Lower leg skin (tissue), 4 donors: ENCODE measurements at regions not wholly inside any gene's neighbourhood (a gene's known extent, or its start where the extent isn't known, plus 50 kb on each side); places are given as distances from the start of the nearest gene placed in this dataset.

Experiments
- DNase-seq, 2 donors: peaks; one replicate each; pipeline ENCODE4 v3.0.0-alpha.2; 2019; ENCODE audit warnings: low spot score in 2 of 2
- H3K4me3 ChIP-seq: fragments of 200-600 bp; sonication (generic); 2 replicates; pipeline ENCODE4 v1.5.1; 2017; ENCODE audit warnings: mild to moderate bottlenecking, low read depth; ENCODE audit not compliant: poor library complexity, severe bottlenecking
- CTCF ChIP-seq, 3 donors: fragments of 450-650 bp; IDR thresholded peaks; one replicate each; pipeline ENCODE4 v1.5.1; 2016; ENCODE audit warnings: antibody characterized with exemption in 3 of 3, mild to moderate bottlenecking in 3 of 3, moderate library complexity in 2 of 3
- POLR2A ChIP-seq, 2 donors: fragments of 450-650 bp; IDR thresholded peaks; one replicate each; pipeline ENCODE4 v1.6.1; 2016 to 2017; ENCODE audit warnings: antibody characterized with exemption in 2 of 2, mild to moderate bottlenecking in 1 of 2, moderate library complexity in 1 of 2
- WGBS, 2 donors: methylation state at CpG; one replicate each; pipeline ENCODE4 v1.1.5; 2018; 5-methylcytosine and 5-hydroxymethylcytosine counted together
- intact Hi-C: fragments of 100-400 bp; cut with DNase I; formaldehyde crosslinking; loops from one replicate; pipeline ENCODE4 v1.15.0; 2023; ENCODE audit warnings: low total_unique reads

GRCh38 chr20:22339946-22340345 is 244.4 kb downstream of the FOXA2 start:
- intact Hi-C loops: loop anchor here (5.0 to 10.0 kb wide), 2 partner anchors 342 to 975 kb away; no protein-coding TSS in a partner anchor
- no peak overlapping the region for H3K4me3 ChIP-seq
- DNase-seq: no peak
- TF ChIP-seq POLR2A (IDR thresholded peaks at IDR 0.05): no peak
- no peak for TF ChIP-seq CTCF (IDR thresholded peaks at IDR 0.05)
- WGBS, 2 donors: 29 to 42% methylated on average over 5 of the region's 5 CpGs

GRCh38 chr20:22339091-22339881 is 245.1 kb downstream of the FOXA2 start:
- peak in 1 of 2 donors; percentile 27 for DNase-seq
- no peak overlapping the region for H3K4me3 ChIP-seq
- intact Hi-C loops: no loop called here
- no peak for TF ChIP-seq POLR2A (IDR thresholded peaks at IDR 0.05)
- no peak for TF ChIP-seq CTCF (IDR thresholded peaks at IDR 0.05)
- WGBS, 2 donors: 35% methylated on average over 12 of the region's 12 CpGs

GRCh38 chr20:22338140-22338708 is 246.1 kb downstream of the FOXA2 start:
- no peak for DNase-seq
- intact Hi-C loops: no loop called here
- 42 to 46% methylated on average over 6 of the region's 6 CpGs for WGBS, 2 donors
- TF ChIP-seq CTCF (IDR thresholded peaks at IDR 0.05): no peak
- TF ChIP-seq POLR2A (IDR thresholded peaks at IDR 0.05): no peak
- no peak overlapping the region for H3K4me3 ChIP-seq

- intact Hi-C loops: no loop called here
- WGBS, 2 donors: 54 to 67% methylated on average over 4 of the region's 4 CpGs
- DNase-seq: no peak
Measured at GRCh38 chr20:22335210-22335609, 249.2 kb downstream of the FOXA2 start.

GRCh38 chr20:22333885-22334545 is 250.4 kb downstream of the FOXA2 start:
- intact Hi-C loops: no loop called here
- TF ChIP-seq POLR2A (IDR thresholded peaks at IDR 0.05) (no peak), CTCF (IDR thresholded peaks at IDR 0.05) (no peak)
- peak in 1 of 2 donors; percentile 34 for DNase-seq
- WGBS, 2 donors: 38 to 39% methylated on average over 19 of the region's 19 CpGs
- H3K4me3 ChIP-seq: no peak overlapping the region

More at GRCh38 chr20:22335210-22335609, 249.2 kb downstream of the FOXA2 start:
- no peak for TF ChIP-seq POLR2A (IDR thresholded peaks at IDR 0.05)
- no peak for TF ChIP-seq CTCF (IDR thresholded peaks at IDR 0.05)
- H3K4me3 ChIP-seq: no peak overlapping the region
